ENCODE measurements at regions not wholly inside any gene's neighbourhood (a gene's known extent, or its start where the extent isn't known, plus 50 kb on each side); places are given as distances from the start of the nearest gene placed in this dataset.
A peak's percentile ranks its signal among the peaks of the same experiment; 100 is the strongest.

GRCh38 chr11:120019191-120019590 is 118.7 kb downstream of the TRIM29 start:
- DNase-seq (ENCODE audit: low read depth): no peak
- no peak overlapping the region for H3K4me3 ChIP-seq (ENCODE audit: low read depth, low read length)
- TF ChIP-seq CTCF (IDR thresholded peaks at IDR 0.05; ENCODE audit: control insufficient read depth, extremely low read depth, insufficient read depth): no peak

- TF ChIP-seq CTCF (IDR thresholded peaks at IDR 0.05; ENCODE audit: control insufficient read depth, extremely low read depth, insufficient read depth): no peak
- H3K4me3 ChIP-seq (ENCODE audit: low read depth, low read length): no peak overlapping the region
Measured at GRCh38 chr11:120017582-120018150, 120.2 kb downstream of the TRIM29 start.

GRCh38 chr11:120013325-120014250 is 124.3 kb downstream of the TRIM29 start:
- H3K4me3 ChIP-seq (ENCODE audit: low read depth, low read length): no peak overlapping the region
- TF ChIP-seq CTCF (IDR thresholded peaks at IDR 0.05; ENCODE audit: control insufficient read depth, extremely low read depth, insufficient read depth): peak; percentile 92
- no peak for DNase-seq (ENCODE audit: low read depth)

More at GRCh38 chr11:120017582-120018150, 120.2 kb downstream of the TRIM29 start:
- no peak for DNase-seq (ENCODE audit: low read depth)

GRCh38 chr11:120012245-120012644 is 125.7 kb downstream of the TRIM29 start:
- TF ChIP-seq CTCF (IDR thresholded peaks at IDR 0.05; ENCODE audit: control insufficient read depth, extremely low read depth, insufficient read depth): no peak
- DNase-seq (ENCODE audit: low read depth): no peak
- H3K4me3 ChIP-seq (ENCODE audit: low read depth, low read length): no peak overlapping the region

GRCh38 chr11:120011836-120012235 is 126.1 kb downstream of the TRIM29 start:
- H3K4me3 ChIP-seq (ENCODE audit: low read depth, low read length): no peak overlapping the region
- no peak for DNase-seq (ENCODE audit: low read depth)
- TF ChIP-seq CTCF (IDR thresholded peaks at IDR 0.05; ENCODE audit: control insufficient read depth, extremely low read depth, insufficient read depth): no peak

- H3K4me3 ChIP-seq (ENCODE audit: low read depth, low read length): no peak overlapping the region
- no peak for TF ChIP-seq CTCF (IDR thresholded peaks at IDR 0.05; ENCODE audit: control insufficient read depth, extremely low read depth, insufficient read depth)
- no peak for DNase-seq (ENCODE audit: low read depth)
Measured at GRCh38 chr11:120010775-120011174, 127.1 kb downstream of the TRIM29 start.
